Mesenchymal stem cell (in vitro differentiated cells and primary cell): ENCODE measurements at regions not wholly inside any gene's neighbourhood (a gene's known extent, or its start where the extent isn't known, plus 50 kb on each side); places are given as distances from the start of the nearest gene placed in this dataset.

Experiments used
- DNase-seq: peaks from one replicate; pipeline ENCODE4 v3.0.0-alpha.2; 2013
- H2AFZ ChIP-seq: one replicate; pipeline ENCODE4 v1.6.1; 2013; ENCODE audit warnings: low read depth, mild to moderate bottlenecking, control low read depth, inconsistent platforms, low read length, moderate library complexity
- H2AK5ac ChIP-seq: 2 replicates; pipeline ENCODE4 v1.6.1; 2013; ENCODE audit warnings: low read length, moderate library complexity, mild to moderate bottlenecking, inconsistent platforms; ENCODE audit not compliant: severe bottlenecking
- H2BK120ac ChIP-seq: one replicate; pipeline ENCODE4 v1.6.1; 2013; ENCODE audit warnings: low read depth, mild to moderate bottlenecking, inconsistent platforms, low read length, moderate library complexity
- H2BK12ac ChIP-seq, 2 experiments: one replicate each; pipeline ENCODE4 v1.6.1; 2013; ENCODE audit warnings: inconsistent platforms in 2 of 2, low read length in 2 of 2, mild to moderate bottlenecking in 2 of 2, moderate library complexity in 2 of 2, control low read depth in 1 of 2
- H2BK15ac ChIP-seq: one replicate; pipeline ENCODE4 v1.6.1; 2013; ENCODE audit warnings: mild to moderate bottlenecking, low read depth, inconsistent platforms; ENCODE audit not compliant: poor library complexity, severe bottlenecking
- H2BK5ac ChIP-seq: 2 replicates; pipeline ENCODE4 v1.6.1; 2013; ENCODE audit warnings: low read depth, mild to moderate bottlenecking, low read length, control low read depth, inconsistent platforms; ENCODE audit not compliant: poor library complexity, severe bottlenecking
- H3K14ac ChIP-seq, 2 experiments: one replicate each; pipeline ENCODE4 v1.6.1; 2013; ENCODE audit warnings: inconsistent platforms in 2 of 2, low read length in 2 of 2, control low read depth in 1 of 2, mild to moderate bottlenecking in 1 of 2, moderate library complexity in 1 of 2
- H3K18ac ChIP-seq, 2 experiments: one replicate each; pipeline ENCODE4 v1.6.1; 2013; ENCODE audit warnings: inconsistent platforms in 2 of 2, low read length in 2 of 2, control low read depth in 1 of 2, low read depth in 1 of 2, mild to moderate bottlenecking in 1 of 2
- H3K23ac ChIP-seq, 2 experiments: one replicate each; pipeline ENCODE4 v1.6.1; 2013; ENCODE audit warnings: inconsistent platforms in 2 of 2, low read length in 2 of 2, mild to moderate bottlenecking in 2 of 2, moderate library complexity in 2 of 2, control low read depth in 1 of 2
- H3K27ac ChIP-seq: 2 replicates; pipeline ENCODE4 v1.5.1; 2013; ENCODE audit warnings: mild to moderate bottlenecking, moderate library complexity, low read length, control low read depth, inconsistent platforms; ENCODE audit not compliant: poor library complexity, severe bottlenecking
- H3K27me3 ChIP-seq, 2 experiments: 2 replicates each; pipeline versions ENCODE4 v1.6.1 to v1.7.0; 2013; ENCODE audit warnings: low read length in 2 of 2, mild to moderate bottlenecking in 2 of 2, moderate library complexity in 2 of 2, control low read depth in 1 of 2, inconsistent platforms in 1 of 2; ENCODE audit not compliant: control insufficient read depth in 1 of 2, insufficient read depth in 1 of 2
- H3K36me3 ChIP-seq, 2 experiments: 2 replicates each; pipeline versions ENCODE4 v1.6.1 to v1.7.0; 2013; ENCODE audit warnings: low read length in 2 of 2, control low read depth in 1 of 2, inconsistent platforms in 1 of 2, low read depth in 1 of 2, mild to moderate bottlenecking in 1 of 2; ENCODE audit not compliant: insufficient read depth in 2 of 2, control insufficient read depth in 1 of 2
- H3K4ac ChIP-seq, 2 experiments: one replicate each; pipeline ENCODE4 v1.6.1; 2013; ENCODE audit warnings: inconsistent platforms in 2 of 2, low read length in 2 of 2, mild to moderate bottlenecking in 2 of 2, moderate library complexity in 2 of 2, control low read depth in 1 of 2, low read depth in 1 of 2
- H3K4me1 ChIP-seq: 2 replicates; pipeline ENCODE4 v1.6.1; 2013; ENCODE audit warnings: low read depth, low read length, control low read depth; ENCODE audit not compliant: control insufficient read depth, insufficient read depth
- H3K4me2 ChIP-seq: 2 replicates; pipeline ENCODE4 v1.6.1; 2013; ENCODE audit warnings: low read length, mild to moderate bottlenecking, inconsistent platforms; ENCODE audit not compliant: poor library complexity, severe bottlenecking
- H3K4me3 ChIP-seq, 2 experiments: 2 replicates each; pipeline versions ENCODE4 v1.5.1 to v1.7.0; 2013; ENCODE audit warnings: low read length in 2 of 2, mild to moderate bottlenecking in 2 of 2, control low read depth in 1 of 2, low read depth in 1 of 2; ENCODE audit not compliant: insufficient read depth in 1 of 2
- H3K79me1 ChIP-seq: replicated peaks from 2 replicates; pipeline ENCODE4 v1.6.1; 2013; ENCODE audit warnings: mild to moderate bottlenecking, control low read depth, low read length, inconsistent platforms; ENCODE audit not compliant: poor library complexity, severe bottlenecking
- H3K9ac ChIP-seq: 2 replicates; pipeline ENCODE4 v1.7.0; 2013; ENCODE audit warnings: mild to moderate bottlenecking, low read length, moderate library complexity
- H3K9me3 ChIP-seq: 2 replicates; pipeline ENCODE4 v1.7.0; 2013; ENCODE audit warnings: mild to moderate bottlenecking, low read length; ENCODE audit not compliant: control insufficient read depth
- H4K8ac ChIP-seq: one replicate; pipeline ENCODE4 v1.6.1; 2013; ENCODE audit warnings: inconsistent platforms, mild to moderate bottlenecking, low read length, moderate library complexity
- H4K91ac ChIP-seq: one replicate; pipeline ENCODE4 v1.6.1; 2013; ENCODE audit warnings: mild to moderate bottlenecking, low read length, inconsistent platforms
- WGBS: methylation state at CpG from one replicate; pipeline ENCODE4 v1.1.7; 2013; ENCODE audit warnings: mixed read lengths; 5-methylcytosine and 5-hydroxymethylcytosine counted together

DNA sequence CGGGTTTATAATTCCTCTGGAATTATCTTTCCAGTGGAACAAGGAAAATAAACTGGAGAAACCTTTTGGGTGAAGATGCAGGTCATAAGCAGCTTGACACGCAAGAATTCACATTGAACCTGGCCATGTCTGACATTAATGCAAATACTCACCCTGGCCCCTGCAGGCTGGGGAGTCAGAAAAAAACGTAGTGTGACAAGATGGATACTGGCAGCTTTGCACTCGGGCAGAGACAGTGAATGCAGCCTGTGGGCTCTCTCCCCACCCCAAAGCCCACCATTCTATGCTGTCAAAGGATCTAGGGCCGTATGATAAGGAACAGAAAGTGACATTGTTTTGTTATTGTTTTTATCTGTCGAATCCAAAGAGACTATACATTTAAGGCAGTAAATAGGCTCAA, 223.1 kb downstream of the RBM43 start:
- Histone ChIP-seq H3K18ac (no peak overlapping the region), H3K14ac (no peak overlapping the region), H4K91ac (no peak overlapping the region), H2AFZ (no peak overlapping the region), H2AK5ac (no peak overlapping the region), H2BK120ac (no peak overlapping the region), H3K9me3 (no peaks in the 10 kb centered on the region), H3K4me3 (no peak overlapping the region), H2BK5ac (no peak overlapping the region), H4K8ac (no peak overlapping the region), H3K27me3 (no peaks in the 10 kb centered on the region), H2BK15ac (no peak overlapping the region), H3K4me1 (no peaks in the 10 kb centered on the region), H3K9ac (no peak overlapping the region), H3K4me2 (no peak overlapping the region), H3K27ac (no peak overlapping the region), H3K4ac (no peak overlapping the region), H3K79me1 (no peaks in the 10 kb centered on the region), H3K23ac (no peak overlapping the region), H2BK12ac (no peak overlapping the region), H3K36me3 (peaks cover 0 to 2% of the 10 kb centered on the region in 2 experiments)
- no peak for DNase-seq
- 93% methylated on average over 6 of the region's 6 CpGs for WGBS

DNA sequence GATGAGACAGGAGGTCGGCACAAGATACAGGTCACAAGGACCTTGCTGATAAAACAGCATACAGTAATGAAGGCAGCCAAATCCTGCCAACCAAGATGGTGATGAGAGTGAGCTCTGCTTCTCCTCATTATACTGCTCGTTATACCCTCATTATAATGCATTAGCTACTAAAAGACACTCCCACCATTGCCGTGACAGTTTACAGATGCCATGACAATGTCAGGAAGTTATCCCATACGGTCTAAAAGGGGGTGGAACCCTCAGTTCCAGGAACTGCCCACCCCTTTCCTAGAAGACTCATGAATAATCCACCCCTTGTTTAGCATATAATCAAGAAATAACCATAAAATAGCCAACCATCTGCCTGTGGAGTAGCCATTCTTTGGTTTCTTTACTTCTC, 224.2 kb downstream of the RBM43 start:
- no peak for DNase-seq
- H3K27me3 ChIP-seq = no peaks in the 10 kb centered on the region
- no peak overlapping the region for H3K4me3 ChIP-seq
- H2BK120ac ChIP-seq = no peak overlapping the region
- no peak overlapping the region for H4K91ac ChIP-seq
- H3K23ac ChIP-seq = no peak overlapping the region
- no peak overlapping the region for H3K4ac ChIP-seq
- no peak overlapping the region for H3K14ac ChIP-seq
- H2AFZ ChIP-seq = no peak overlapping the region
- H3K9ac ChIP-seq = no peak overlapping the region
- H2BK12ac ChIP-seq = no peak overlapping the region
- no peak overlapping the region for H4K8ac ChIP-seq
- no peak overlapping the region for H3K18ac ChIP-seq
- no peak overlapping the region for H2BK15ac ChIP-seq
- H2BK5ac ChIP-seq = no peak overlapping the region
- no peak overlapping the region for H3K4me2 ChIP-seq
- no peak overlapping the region for H3K27ac ChIP-seq
- H3K9me3 ChIP-seq = no peaks in the 10 kb centered on the region
- H3K79me1 ChIP-seq = no peaks in the 10 kb centered on the region
- 76% methylated on average over 4 of the region's 4 CpGs for WGBS
- H3K36me3 ChIP-seq = no peaks in the 10 kb centered on the region
- H3K4me1 ChIP-seq = no peaks in the 10 kb centered on the region
- H2AK5ac ChIP-seq = no peak overlapping the region

DNA sequence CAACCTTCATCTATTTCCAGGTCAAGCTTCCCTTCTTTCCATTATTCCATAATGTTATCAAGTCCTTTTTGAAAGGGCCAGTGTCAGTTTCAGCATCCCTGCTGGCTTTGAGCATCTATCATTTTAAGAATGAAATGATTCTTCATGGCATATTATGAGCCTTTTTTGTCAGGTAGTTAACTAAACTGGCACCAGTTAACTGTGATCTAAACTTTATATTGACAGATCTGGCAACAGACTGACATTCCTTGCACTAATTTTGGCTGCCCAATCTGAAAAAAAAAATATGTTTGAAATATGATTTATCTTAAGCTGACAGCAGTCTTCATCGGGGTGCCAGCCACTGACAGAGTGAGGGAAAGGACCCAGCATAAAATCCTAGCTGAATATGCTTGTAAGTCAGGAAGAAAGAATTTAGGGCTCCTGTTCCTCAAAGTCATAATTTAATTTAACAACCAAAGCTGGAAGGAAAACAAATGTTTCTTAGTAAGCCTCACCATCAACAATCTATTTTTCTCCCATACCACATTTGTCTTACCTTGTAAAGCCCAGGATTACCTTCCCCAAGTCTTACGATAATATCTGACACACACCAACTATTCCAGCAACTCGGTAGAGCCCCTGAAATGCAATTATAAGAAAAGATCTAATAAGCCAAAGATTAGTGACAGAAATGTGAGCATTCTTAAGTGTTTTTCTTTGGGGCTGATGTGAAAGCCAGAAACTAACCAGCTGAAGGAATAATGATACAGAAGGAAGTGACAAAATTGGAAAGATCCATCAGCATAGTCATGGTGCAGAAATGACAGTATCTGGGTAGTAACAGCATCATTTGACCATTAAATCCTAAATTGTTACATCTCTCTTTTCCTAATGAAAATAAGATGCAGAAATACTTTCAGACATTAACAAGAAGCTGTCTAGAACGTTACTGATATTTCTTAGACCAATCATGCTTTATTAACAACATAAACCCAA, 228.1 kb downstream of the RBM43 start:
- Histone ChIP-seq H3K27ac (no peak overlapping the region), H3K4ac (no peak overlapping the region), H3K14ac (no peak overlapping the region), H3K4me1 (no peaks in the 10 kb centered on the region), H2BK12ac (no peak overlapping the region), H3K9ac (peak overlapping the region; percentile 15), H2BK5ac (no peak overlapping the region), H3K4me2 (no peak overlapping the region), H2AFZ (no peak overlapping the region), H3K79me1 (no peaks in the 10 kb centered on the region), H3K4me3 (no peak overlapping the region), H3K18ac (no peak overlapping the region), H3K36me3 (no peaks in the 10 kb centered on the region), H4K91ac (no peak overlapping the region), H3K23ac (no peak overlapping the region), H3K9me3 (no peaks in the 10 kb centered on the region), H2BK15ac (no peak overlapping the region), H2BK120ac (no peak overlapping the region), H3K27me3 (no peaks in the 10 kb centered on the region), H4K8ac (no peak overlapping the region), H2AK5ac (no peak overlapping the region)
- no peak for DNase-seq
- 77% methylated on average over 4 of the region's 4 CpGs for WGBS

- H3K18ac ChIP-seq = no peak overlapping the region
- no peak overlapping the region for H2AFZ ChIP-seq
- H2BK12ac ChIP-seq = peak overlapping the region in 1 of 2 experiments; percentile 42
- no peak overlapping the region for H3K4me3 ChIP-seq
- no peak overlapping the region for H3K9ac ChIP-seq
- no peak overlapping the region for H4K91ac ChIP-seq
- H3K27ac ChIP-seq = no peak overlapping the region
- no peak overlapping the region for H2BK120ac ChIP-seq
- H2BK15ac ChIP-seq = no peak overlapping the region
- H2AK5ac ChIP-seq = no peak overlapping the region
- no peak overlapping the region for H3K4ac ChIP-seq
- H3K27me3 ChIP-seq = no peaks in the 10 kb centered on the region
- H3K9me3 ChIP-seq = no peaks in the 10 kb centered on the region
- no peaks in the 10 kb centered on the region for H3K79me1 ChIP-seq
- no peaks in the 10 kb centered on the region for H3K4me1 ChIP-seq
- no peak overlapping the region for H3K4me2 ChIP-seq
- 0% methylated on average over 1 of the region's 2 CpGs for WGBS
- DNase-seq = peak; percentile 77
- no peaks in the 10 kb centered on the region for H3K36me3 ChIP-seq
- no peak overlapping the region for H2BK5ac ChIP-seq
- H4K8ac ChIP-seq = no peak overlapping the region
- no peak overlapping the region for H3K14ac ChIP-seq
- H3K23ac ChIP-seq = no peak overlapping the region
These were observed 228.9 kb downstream of the RBM43 start for GRCh38 chr2:151032741-151033191.
